HUES48 (cell line): ENCODE measurements at regions not wholly inside any gene's neighbourhood (a gene's known extent, or its start where the extent isn't known, plus 50 kb on each side); places are given as distances from the start of the nearest gene placed in this dataset.
"Not testable (repeated sequence)": the region's sequence is repeated elsewhere in the genome, so short reads cannot be mapped to it uniquely, and the experiment has no call there.

Experiments used
- H3K27ac ChIP-seq: one replicate; pipeline ENCODE4 v1.7.0; 2013; ENCODE audit warnings: low read depth, low read length, inconsistent platforms
- H3K27me3 ChIP-seq: 2 replicates; pipeline ENCODE4 v1.6.1; 2013; ENCODE audit warnings: mild to moderate bottlenecking, low read length; ENCODE audit not compliant: control insufficient read depth, insufficient read depth
- H3K36me3 ChIP-seq: 2 replicates; pipeline ENCODE4 v1.6.1; 2013; ENCODE audit warnings: low read length; ENCODE audit not compliant: control insufficient read depth, insufficient read depth
- H3K4me1 ChIP-seq: 2 replicates; pipeline ENCODE4 v1.6.1; 2013; ENCODE audit warnings: mild to moderate bottlenecking, low read length; ENCODE audit not compliant: control insufficient read depth, insufficient read depth
- H3K4me3 ChIP-seq: 2 replicates; pipeline ENCODE4 v1.5.1; 2013; ENCODE audit warnings: mild to moderate bottlenecking, low read depth, low read length
- H3K9ac ChIP-seq: 2 replicates; pipeline ENCODE4 v1.6.1; 2013; ENCODE audit warnings: mild to moderate bottlenecking, low read depth, low read length, moderate library complexity
- H3K9me3 ChIP-seq: 2 replicates; pipeline ENCODE4 v1.6.1; 2013; ENCODE audit warnings: low read length; ENCODE audit not compliant: control insufficient read depth, insufficient read depth

GRCh38 chr13:112175162-112176075 is 108.5 kb downstream of the SOX1 start:
- Histone ChIP-seq H3K36me3 (no peaks in the 10 kb centered on the region), H3K27ac (no peak overlapping the region), H3K4me3 (no peak overlapping the region), H3K27me3 (no peaks in the 10 kb centered on the region), H3K4me1 (no peaks in the 10 kb centered on the region), H3K9me3 (peaks cover 4% of the 10 kb centered on the region; the same call in 1 of the 2 replicates), H3K9ac (no peak overlapping the region)

DNA sequence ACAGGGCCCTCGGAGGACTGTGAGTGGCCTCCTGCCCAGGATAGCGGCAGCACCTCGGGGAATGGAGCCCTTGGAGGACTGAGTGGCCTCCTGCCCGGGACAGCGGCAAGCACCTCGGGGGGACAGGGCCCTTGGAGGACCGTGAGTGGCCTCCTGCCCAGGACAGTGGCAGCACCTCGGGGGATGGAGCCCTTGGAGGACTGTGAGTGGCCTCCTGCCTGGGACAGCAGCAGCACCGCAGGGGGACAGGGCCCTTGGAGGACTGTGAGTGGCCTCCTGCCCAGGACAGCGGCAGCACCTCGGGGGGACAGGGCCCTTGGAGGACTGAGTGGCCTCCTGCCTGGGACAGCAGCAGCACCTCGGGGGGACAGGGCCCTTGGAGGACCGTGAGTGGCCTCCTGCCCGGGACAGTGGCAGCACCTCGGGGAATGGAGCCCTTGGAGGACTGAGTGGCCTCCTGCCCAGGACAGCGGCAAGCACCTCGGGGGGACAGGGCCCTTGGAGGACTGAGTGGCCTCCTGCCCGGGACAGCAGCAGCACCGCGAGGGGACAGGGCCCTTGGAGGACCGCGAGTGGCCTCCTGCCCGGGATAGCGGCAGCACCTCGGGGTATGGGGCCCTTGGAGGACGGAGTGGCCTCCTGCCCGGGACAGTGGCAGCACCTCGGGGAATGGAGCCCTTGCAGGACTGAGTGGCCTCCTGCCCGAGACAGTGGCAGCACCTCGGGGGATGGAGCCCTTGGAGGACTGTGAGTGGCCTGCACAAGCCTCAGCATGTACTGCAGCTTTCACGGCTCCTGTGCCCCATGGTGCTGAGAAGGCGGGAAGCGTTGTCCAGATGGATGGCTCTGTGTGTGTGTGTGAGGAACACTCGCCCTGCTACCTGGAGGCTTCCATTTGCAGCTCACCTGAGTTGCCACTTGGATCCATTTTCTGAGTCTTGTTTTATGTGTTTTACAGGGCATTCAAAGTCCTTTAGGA is 109.5 kb downstream of the SOX1 start:
- not testable (repeated sequence) for H3K4me1 ChIP-seq, H3K27me3 ChIP-seq, H3K9me3 ChIP-seq, H3K27ac ChIP-seq, H3K36me3 ChIP-seq, H3K4me3 ChIP-seq, H3K9ac ChIP-seq

DNA sequence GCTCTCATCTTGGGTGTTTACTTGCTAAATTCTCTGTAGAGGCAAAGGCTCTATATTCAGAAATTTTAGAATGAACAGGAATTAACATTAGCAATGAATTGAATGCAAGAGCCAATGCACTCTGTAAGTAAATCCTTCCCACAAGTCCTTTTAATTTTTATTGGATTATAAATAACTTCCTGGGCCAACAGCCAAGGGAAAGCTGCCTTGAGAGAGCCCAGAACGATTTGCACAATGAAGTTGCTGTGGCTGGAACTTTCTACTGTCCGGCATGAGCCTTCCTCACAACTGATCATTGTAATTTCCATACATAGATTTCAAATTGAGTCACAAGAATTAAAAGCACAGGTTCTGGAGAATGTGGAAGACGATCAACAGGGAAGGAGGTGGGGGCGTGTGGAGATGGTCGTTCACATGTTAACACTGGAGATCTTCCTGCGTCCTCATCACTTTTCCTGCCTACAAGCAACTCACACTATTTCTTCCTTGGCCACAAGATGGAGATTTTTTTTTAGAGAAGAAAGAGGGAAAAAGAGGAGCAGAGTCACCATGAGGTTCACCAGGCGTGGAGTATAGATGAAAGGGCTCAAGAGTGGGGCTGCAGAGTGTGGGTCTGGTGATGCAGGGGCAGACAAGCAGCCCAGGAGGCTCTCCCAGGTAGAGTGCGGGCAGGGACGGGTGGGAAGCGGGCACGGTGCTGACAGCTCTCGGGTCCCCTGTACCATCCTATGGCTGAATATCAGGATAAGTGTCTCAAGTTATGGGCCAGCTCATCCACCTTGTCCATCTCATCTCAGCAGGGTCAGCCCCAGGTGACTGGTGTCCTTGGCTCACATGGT is 110.7 kb downstream of the SOX1 start:
- Histone ChIP-seq H3K4me1 (no peaks in the 10 kb centered on the region), H3K27me3 (no peaks in the 10 kb centered on the region), H3K9me3 (peaks cover 4% of the 10 kb centered on the region; the same call in 1 of the 2 replicates), H3K9ac (no peak overlapping the region), H3K4me3 (no peak overlapping the region), H3K27ac (no peak overlapping the region), H3K36me3 (no peaks in the 10 kb centered on the region)

GRCh38 chr13:112178769-112179168 is 111.8 kb downstream of the SOX1 start:
- Histone ChIP-seq H3K36me3 (no peaks in the 10 kb centered on the region), H3K9me3 (peaks cover 3% of the 10 kb centered on the region; the same call in 1 of the 2 replicates), H3K27me3 (no peaks in the 10 kb centered on the region), H3K4me1 (no peaks in the 10 kb centered on the region), H3K9ac (no peak overlapping the region), H3K27ac (no peak overlapping the region), H3K4me3 (no peak overlapping the region)

DNA sequence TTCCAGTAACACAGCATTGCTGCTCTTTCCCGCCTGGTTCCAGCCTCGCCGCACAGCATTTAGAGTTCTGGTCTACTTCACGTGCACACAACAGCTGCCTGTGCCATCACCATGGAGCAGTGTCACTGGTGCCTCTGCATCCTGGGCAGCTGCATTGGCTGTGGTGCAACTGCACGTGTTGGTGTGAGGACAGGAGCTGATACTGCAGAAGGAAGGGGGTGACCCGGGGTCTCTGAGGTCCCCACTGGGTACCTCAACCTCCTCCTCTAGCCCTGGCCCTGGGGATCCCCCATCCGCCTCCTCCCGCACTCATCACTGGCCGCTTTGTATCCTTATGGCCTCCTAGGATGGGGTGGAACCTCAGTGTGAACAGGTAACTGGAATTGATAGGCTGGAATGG is 112.5 kb downstream of the SOX1 start:
- H3K27ac ChIP-seq, result no peak overlapping the region
- no peaks in the 10 kb centered on the region; the same call in 1 of the 2 replicates for H3K9me3 ChIP-seq
- H3K36me3 ChIP-seq, result no peaks in the 10 kb centered on the region
- no peaks in the 10 kb centered on the region for H3K4me1 ChIP-seq
- H3K27me3 ChIP-seq, result no peaks in the 10 kb centered on the region
- no peak overlapping the region for H3K4me3 ChIP-seq
- no peak overlapping the region for H3K9ac ChIP-seq

DNA sequence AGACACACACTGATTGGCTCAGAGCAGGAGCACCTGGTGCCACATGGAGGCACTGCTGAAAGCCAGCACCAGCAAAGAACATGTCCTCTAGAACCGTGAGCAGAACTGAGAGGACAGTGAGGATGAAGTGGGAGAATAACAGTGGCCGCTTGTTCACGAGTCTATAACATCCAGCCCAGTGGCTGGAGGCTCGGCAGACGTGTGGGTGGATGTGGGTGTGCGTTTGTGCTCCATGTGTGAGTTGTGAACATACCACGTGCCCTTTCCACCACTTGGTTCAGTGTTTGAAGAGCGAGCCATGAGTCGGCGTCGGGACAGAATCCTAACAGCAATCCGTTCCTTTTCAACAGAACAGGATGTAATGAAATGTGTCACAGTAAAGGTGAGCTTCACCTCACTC is 113.0 kb downstream of the SOX1 start:
- H3K27ac ChIP-seq, result no peak overlapping the region
- no peaks in the 10 kb centered on the region for H3K27me3 ChIP-seq
- H3K4me1 ChIP-seq, result no peaks in the 10 kb centered on the region
- H3K9me3 ChIP-seq, result no peaks in the 10 kb centered on the region
- H3K9ac ChIP-seq, result no peak overlapping the region
- H3K36me3 ChIP-seq, result no peaks in the 10 kb centered on the region
- H3K4me3 ChIP-seq, result no peak overlapping the region

GRCh38 chr13:112181336-112182067 is 114.6 kb downstream of the SOX1 start:
- H3K36me3 ChIP-seq, result no peaks in the 10 kb centered on the region
- no peak overlapping the region for H3K9ac ChIP-seq
- H3K27me3 ChIP-seq, result no peaks in the 10 kb centered on the region
- H3K4me3 ChIP-seq, result no peak overlapping the region
- no peak overlapping the region for H3K27ac ChIP-seq
- H3K9me3 ChIP-seq, result no peaks in the 10 kb centered on the region
- no peaks in the 10 kb centered on the region for H3K4me1 ChIP-seq

GRCh38 chr13:112182251-112182650 is 115.3 kb downstream of the SOX1 start:
- H3K27me3 ChIP-seq, result no peaks in the 10 kb centered on the region
- H3K36me3 ChIP-seq, result no peaks in the 10 kb centered on the region
- no peaks in the 10 kb centered on the region for H3K4me1 ChIP-seq
- no peaks in the 10 kb centered on the region for H3K9me3 ChIP-seq
- H3K4me3 ChIP-seq, result no peak overlapping the region
- H3K9ac ChIP-seq, result no peak overlapping the region
- no peak overlapping the region for H3K27ac ChIP-seq

GRCh38 chr13:112182846-112183531 is 116.0 kb downstream of the SOX1 start:
- H3K27me3 ChIP-seq, result no peaks in the 10 kb centered on the region
- H3K27ac ChIP-seq, result no peak overlapping the region
- no peak overlapping the region for H3K9ac ChIP-seq
- H3K4me3 ChIP-seq, result no peak overlapping the region
- H3K9me3 ChIP-seq, result no peaks in the 10 kb centered on the region
- no peaks in the 10 kb centered on the region for H3K36me3 ChIP-seq
- no peaks in the 10 kb centered on the region for H3K4me1 ChIP-seq
